PC-3 (cell line): ENCODE measurements at regions not wholly inside any gene's neighbourhood (a gene's known extent, or its start where the extent isn't known, plus 50 kb on each side); places are given as distances from the start of the nearest gene placed in this dataset.

ENCODE experiments used
- ATAC-seq: fragments of 200-7000 bp; cut with Tn5 transposase; 2 replicates; pipeline ENCODE4 v1.9.1; 2020; ENCODE audit warnings: mild to moderate bottlenecking, moderate library complexity
- BruUV-seq: library from RNA; stranded (reverse); fragments of 400-500 nt; replicated peaks from 2 replicates; lab custom pipeline; 2021; lab: Mats Ljungman, UMichigan
- CTCF ChIA-PET: fragments of 300-600 bp; sonication (Branson Sonifier 250); formaldehyde crosslinking; loops from one replicate; lab custom pipeline; 2022; ENCODE audit warnings: antibody characterized with exemption; lab: Charles Lee
- POLR2A ChIA-PET: fragments of 300-600 bp; sonication (Branson Sonifier 250); formaldehyde crosslinking; loops from one replicate; lab custom pipeline; 2022; ENCODE audit warnings: antibody characterized with exemption; ENCODE audit not compliant: unreplicated experiment; lab: Charles Lee
- DNase-seq: peaks from one replicate; pipeline ENCODE4 v3.0.0-alpha.2; 2015
- H2AFZ ChIP-seq: fragments of 300-600 bp; sonication (generic); 2 replicates; pipeline ENCODE4 v1.6.0; 2016; ENCODE audit warnings: antibody characterized with exemption, low read length
- H3F3A ChIP-seq: fragments of 300-600 bp; sonication (generic); one replicate; pipeline ENCODE4 v1.6.0; 2017; ENCODE audit warnings: antibody characterized with exemption, low read length, control low read depth, mild to moderate bottlenecking; ENCODE audit not compliant: unreplicated experiment
- H3K27ac ChIP-seq: fragments of 300-600 bp; sonication (generic); 2 replicates; pipeline ENCODE4 v1.5.1; 2016; ENCODE audit warnings: mild to moderate bottlenecking, low read length
- H3K27me3 ChIP-seq: fragments of 300-600 bp; sonication (generic); 2 replicates; pipeline ENCODE4 v1.6.1; 2016; ENCODE audit warnings: low read length, mixed read lengths
- H3K36me3 ChIP-seq: fragments of 300-600 bp; sonication (generic); 2 replicates; pipeline ENCODE4 v1.6.1; 2016; ENCODE audit warnings: low read depth, mixed run types, low read length, mixed read lengths
- H3K4me1 ChIP-seq: fragments of 300-600 bp; sonication (generic); 2 replicates; pipeline ENCODE4 v1.5.1; 2016; ENCODE audit warnings: low read length; ENCODE audit not compliant: insufficient read depth
- H3K4me2 ChIP-seq: fragments of 300-600 bp; sonication (generic); 2 replicates; pipeline ENCODE4 v1.6.0; 2016; ENCODE audit warnings: low read length
- H3K4me3 ChIP-seq: fragments of 300-600 bp; sonication (generic); 2 replicates; pipeline ENCODE4 v1.5.1; 2016; ENCODE audit warnings: mild to moderate bottlenecking, low read length, mixed read lengths
- H3K79me2 ChIP-seq: fragments of 300-600 bp; sonication (generic); 2 replicates; pipeline ENCODE4 v1.6.1; 2017; ENCODE audit warnings: low read length, mixed read lengths
- H3K9ac ChIP-seq: fragments of 300-600 bp; sonication (generic); 2 replicates; pipeline ENCODE4 v1.6.0; 2016; ENCODE audit warnings: mild to moderate bottlenecking, low read length
- H3K9me2 ChIP-seq: fragments of 300-600 bp; sonication (generic); replicated peaks from 2 replicates; pipeline ENCODE4 v1.6.1; 2016; ENCODE audit warnings: mixed run types, low read length, mixed read lengths
- H3K9me3 ChIP-seq: fragments of 300-600 bp; sonication (generic); 2 replicates; pipeline ENCODE4 v1.6.1; 2016; ENCODE audit warnings: low read length, mixed read lengths
- H4K20me1 ChIP-seq: fragments of 300-600 bp; sonication (generic); 2 replicates; pipeline ENCODE4 v1.6.1; 2016; ENCODE audit warnings: low read length, mixed read lengths
- CTCF ChIP-seq: fragments of 300-600 bp; sonication (generic); conservative IDR thresholded peaks from 2 replicates; pipeline ENCODE4 v1.5.1; 2017; ENCODE audit warnings: antibody characterized with exemption, low read depth, mild to moderate bottlenecking, low read length
- EZH2 ChIP-seq: fragments of 300-600 bp; sonication (generic); IDR thresholded peaks from one replicate; pipeline ENCODE4 v1.6.1; 2017; ENCODE audit warnings: antibody characterized with exemption, mild to moderate bottlenecking, low read length; ENCODE audit not compliant: unreplicated experiment
- EZH2phosphoT487 ChIP-seq: fragments of 300-600 bp; sonication (generic); IDR thresholded peaks from 2 replicates; pipeline ENCODE4 v1.6.1; 2018; ENCODE audit warnings: mild to moderate bottlenecking, antibody characterized with exemption, low read length, borderline replicate concordance
- intact Hi-C: fragments of 100-400 bp; cut with micrococcal nuclease; formaldehyde crosslinking; loops from 2 replicates; pipeline ENCODE4 v1.9.0; 2023

GRCh38 chr13:62625214-62625881, 1209.7 kb upstream of the PCDH20 start:
- CTCF ChIA-PET: no interaction called here
- Histone ChIP-seq H3K79me2 (no peaks in the 10 kb centered on the region), H3F3A (no peaks in the 10 kb centered on the region), H3K9me3 (no peaks in the 10 kb centered on the region), H3K36me3 (no peaks in the 10 kb centered on the region), H2AFZ (no peak overlapping the region), H3K27me3 (no peaks in the 10 kb centered on the region), H3K27ac (no peak overlapping the region), H3K4me3 (no peak overlapping the region), H4K20me1 (no peaks in the 10 kb centered on the region), H3K9me2 (no peaks in the 10 kb centered on the region), H3K4me1 (no peaks in the 10 kb centered on the region), H3K4me2 (no peak overlapping the region), H3K9ac (no peak overlapping the region)
- BruUV-seq: no TSS peak
- intact Hi-C loops: no loop called here
- POLR2A ChIA-PET: no interaction called here
- TF ChIP-seq CTCF: no peak
- DNase-seq: no peak
- ATAC-seq: no peak

- intact Hi-C loops: no loop called here
- no peak overlapping the region for H3K4me3 ChIP-seq
- H3K79me2 ChIP-seq: no peaks in the 10 kb centered on the region
- DNase-seq (no peak), ATAC-seq (no peak)
- H3F3A ChIP-seq: no peaks in the 10 kb centered on the region
- no peaks in the 10 kb centered on the region for H3K36me3 ChIP-seq
- no peak overlapping the region for H3K9ac ChIP-seq
- H3K9me3 ChIP-seq: no peaks in the 10 kb centered on the region
- no peak for TF ChIP-seq EZH2
- TF ChIP-seq EZH2phosphoT487: no peak
- TF ChIP-seq CTCF: no peak
- H3K27ac ChIP-seq: no peak overlapping the region
- no TSS peak for BruUV-seq
- POLR2A ChIA-PET: no interaction called here
- no peaks in the 10 kb centered on the region for H3K4me1 ChIP-seq
- no peaks in the 10 kb centered on the region for H4K20me1 ChIP-seq
- CTCF ChIA-PET: no interaction called here
- no peak overlapping the region for H2AFZ ChIP-seq
- no peak overlapping the region for H3K4me2 ChIP-seq
- H3K27me3 ChIP-seq: no peaks in the 10 kb centered on the region
- H3K9me2 ChIP-seq: no peaks in the 10 kb centered on the region
These were observed 1198.2 kb upstream of the PCDH20 start for GRCh38 chr13:62613819-62614218.

- BruUV-seq: no TSS peak
- CTCF ChIA-PET: no interaction called here
- POLR2A ChIA-PET: no interaction called here
- H3K79me2 ChIP-seq: no peaks in the 10 kb centered on the region
- no peaks in the 10 kb centered on the region for H3K4me1 ChIP-seq
- no peak overlapping the region for H3K4me2 ChIP-seq
- H3K9me2 ChIP-seq: no peaks in the 10 kb centered on the region
- no peak overlapping the region for H3K9ac ChIP-seq
- TF ChIP-seq CTCF (no peak), EZH2 (no peak), EZH2phosphoT487 (no peak)
- H2AFZ ChIP-seq: no peak overlapping the region
- H3K9me3 ChIP-seq: no peaks in the 10 kb centered on the region
- no peaks in the 10 kb centered on the region for H4K20me1 ChIP-seq
- DNase-seq (no peak), ATAC-seq (no peak)
- H3K4me3 ChIP-seq: no peak overlapping the region
- H3K27me3 ChIP-seq: no peaks in the 10 kb centered on the region
- intact Hi-C loops: no loop called here
- no peaks in the 10 kb centered on the region for H3F3A ChIP-seq
- H3K36me3 ChIP-seq: no peaks in the 10 kb centered on the region
- H3K27ac ChIP-seq: no peak overlapping the region
These were observed 1195.7 kb upstream of the PCDH20 start for GRCh38 chr13:62611343-62611742.
